ENCODE measurements at regions not wholly inside any gene's neighbourhood (a gene's known extent, or its start where the extent isn't known, plus 50 kb on each side); places are given as distances from the start of the nearest gene placed in this dataset.

GRCh38 chr17:55580596-55581133, 69.4 kb upstream of the SMIM36 start:
- DNase-seq, result no peak

- DNase-seq, result no peak
Observed at GRCh38 chr17:55577687-55578086, 66.4 kb upstream of the SMIM36 start.

- no peak for DNase-seq
Observed at GRCh38 chr17:55576996-55577586, 65.8 kb upstream of the SMIM36 start.

DNA sequence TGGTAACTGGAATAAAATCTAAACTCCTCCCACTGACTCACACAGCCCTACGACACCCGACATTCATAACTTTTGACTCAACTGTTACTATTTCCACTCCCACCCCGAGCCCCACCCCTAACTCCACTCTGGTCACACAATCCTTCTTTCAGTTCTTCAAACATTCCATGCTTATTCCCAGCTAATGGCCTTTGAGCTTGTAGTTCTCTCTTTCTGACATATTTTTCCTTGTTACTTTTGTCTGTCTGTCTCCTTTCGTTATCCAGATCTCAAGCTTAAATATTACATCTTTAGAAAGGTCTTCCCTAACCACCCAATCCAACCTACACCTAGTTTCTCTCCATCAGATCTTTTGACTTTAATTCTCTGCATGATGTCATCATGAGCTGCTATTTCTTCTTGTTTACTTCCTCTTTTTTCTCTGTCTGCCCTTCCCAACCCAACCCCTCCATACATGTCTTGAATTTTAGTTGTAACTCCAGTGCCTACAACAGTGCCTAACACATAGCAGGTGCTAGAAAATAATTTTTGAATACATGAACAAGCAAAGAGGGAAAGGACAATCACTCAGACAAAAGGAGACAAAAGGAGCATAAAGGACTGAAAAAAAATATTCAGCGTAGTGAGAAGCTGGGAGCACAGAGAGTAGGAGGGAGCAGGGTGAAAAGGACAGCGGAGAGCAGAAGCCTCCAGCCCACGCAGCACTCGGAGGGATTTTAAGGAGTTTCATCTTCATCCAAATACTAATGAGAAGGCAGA, 65.2 kb upstream of the SMIM36 start:
- peak; percentile 62 for DNase-seq

DNA sequence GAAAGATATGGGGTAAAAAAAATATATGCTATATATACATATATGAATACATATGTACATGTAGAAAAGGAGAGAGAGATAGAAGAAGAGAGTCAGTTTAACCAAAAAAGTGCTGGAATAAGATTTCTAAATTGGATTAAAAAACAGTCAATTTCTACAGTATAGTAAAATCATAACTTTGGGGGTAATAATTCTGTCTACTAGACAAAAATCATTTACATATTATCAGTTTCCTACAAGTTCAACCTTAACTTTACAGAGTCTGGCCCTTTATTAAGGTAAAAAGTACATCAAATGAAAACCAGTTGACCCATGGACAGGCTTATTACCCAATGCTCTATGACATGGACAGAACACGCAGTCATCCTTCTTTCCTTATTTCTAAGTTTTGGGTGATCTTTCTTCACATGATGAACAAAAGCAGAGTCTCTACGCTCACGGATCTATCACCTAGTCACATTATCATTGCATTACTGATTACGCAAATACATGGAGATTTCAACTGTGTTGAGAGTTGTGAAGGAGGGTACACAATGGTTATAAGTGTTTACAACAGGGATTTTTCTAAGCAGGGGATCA, 63.9 kb upstream of the SMIM36 start:
- no peak for DNase-seq

- DNase-seq, result no peak
Observed at GRCh38 chr17:55572599-55572998, 61.3 kb upstream of the SMIM36 start.

DNA sequence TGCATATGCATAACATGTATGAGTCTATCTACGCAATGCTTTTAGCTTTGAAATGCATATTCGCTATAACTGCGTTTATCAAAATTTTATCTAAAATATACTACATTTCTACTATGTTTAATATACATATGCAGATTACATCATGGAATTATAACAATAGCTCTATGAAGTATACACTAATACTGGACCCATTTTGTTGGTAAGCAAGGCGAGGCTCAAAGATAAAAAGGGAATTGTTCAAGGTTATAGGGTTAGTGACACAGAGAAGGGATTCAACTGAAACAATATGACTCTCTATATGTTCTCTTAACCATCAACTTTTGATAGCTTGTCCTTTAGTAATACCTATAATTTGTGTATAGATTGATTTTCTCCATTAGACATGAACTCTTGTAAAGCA, 60.9 kb upstream of the SMIM36 start:
- DNase-seq, result no peak

GRCh38 chr17:55571095-55571494, 59.8 kb upstream of the SMIM36 start:
- DNase-seq, result no peak

GRCh38 chr17:55570391-55570790, 59.1 kb upstream of the SMIM36 start:
- DNase-seq, result no peak

DNA sequence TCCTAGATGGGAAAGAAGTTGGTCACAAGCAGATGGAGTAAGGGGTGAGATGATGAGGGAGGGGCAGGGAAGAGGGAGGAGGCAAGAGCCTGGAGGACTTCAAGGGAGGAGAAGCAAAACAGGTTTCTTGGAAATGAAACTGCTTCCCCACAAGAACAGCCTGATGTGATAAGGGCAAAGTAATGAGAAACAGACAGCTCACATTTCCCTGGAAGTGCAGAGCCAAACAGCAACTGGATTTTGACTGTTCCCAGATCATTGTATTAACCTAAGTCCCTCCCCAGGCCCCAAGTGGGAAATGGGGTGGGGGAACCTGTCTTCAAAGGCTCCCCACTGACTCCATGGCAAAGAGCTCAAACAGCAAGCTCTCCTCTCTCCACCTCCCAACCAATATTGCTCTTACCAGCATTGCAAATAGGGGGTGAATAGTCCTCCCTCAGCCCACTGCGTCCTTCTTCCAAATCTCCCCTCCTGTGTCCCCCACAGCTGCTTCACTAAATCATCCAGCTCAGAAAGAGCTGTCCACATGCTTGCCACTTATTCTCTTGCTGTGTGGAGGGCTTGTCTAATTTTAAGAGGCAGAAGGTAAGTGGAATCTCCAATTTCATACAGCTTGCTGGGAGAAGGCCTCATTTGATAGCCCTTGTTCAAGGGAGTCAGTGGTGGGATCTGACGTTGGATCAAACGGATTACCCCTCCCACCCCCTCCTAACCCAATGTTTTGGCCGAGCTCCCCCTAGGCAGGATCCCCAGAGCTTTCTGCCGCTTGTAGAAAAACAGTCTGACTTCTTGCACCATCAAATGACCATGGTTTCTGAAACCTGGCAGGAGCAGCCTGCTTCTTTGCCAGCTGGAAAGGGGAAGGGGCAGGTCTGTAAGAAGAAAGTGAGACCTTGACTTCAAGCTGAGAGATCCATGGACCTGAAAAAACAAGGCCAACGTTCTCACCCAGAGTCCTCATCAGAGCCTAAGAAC, 56.3 kb upstream of the SMIM36 start:
- DNase-seq, result peak; percentile 55

DNA sequence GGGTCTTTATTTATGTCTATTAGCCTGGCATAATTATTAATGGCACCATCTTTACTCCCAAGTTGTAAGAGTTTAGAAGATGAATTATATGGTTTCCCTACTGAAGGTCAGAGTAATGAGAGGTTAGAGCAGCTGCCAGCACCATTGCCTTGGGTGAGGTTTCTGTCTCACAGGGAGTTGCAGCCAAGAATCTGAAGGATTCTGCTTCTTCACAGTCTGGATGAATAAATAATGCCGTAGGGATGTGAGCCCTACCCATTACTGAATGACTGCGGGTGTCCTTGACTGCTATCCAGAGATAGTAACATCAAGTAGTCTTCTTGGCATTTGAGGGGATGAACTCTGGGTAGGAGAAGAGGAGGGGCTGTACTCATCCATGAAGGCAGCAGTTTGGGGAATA, 52.8 kb upstream of the SMIM36 start:
- DNase-seq, result no peak

GRCh38 chr17:55563363-55563762, 52.1 kb upstream of the SMIM36 start:
- DNase-seq, result no peak

- no peak for DNase-seq
Observed at GRCh38 chr17:55561973-55562495, 50.8 kb upstream of the SMIM36 start.

DNA sequence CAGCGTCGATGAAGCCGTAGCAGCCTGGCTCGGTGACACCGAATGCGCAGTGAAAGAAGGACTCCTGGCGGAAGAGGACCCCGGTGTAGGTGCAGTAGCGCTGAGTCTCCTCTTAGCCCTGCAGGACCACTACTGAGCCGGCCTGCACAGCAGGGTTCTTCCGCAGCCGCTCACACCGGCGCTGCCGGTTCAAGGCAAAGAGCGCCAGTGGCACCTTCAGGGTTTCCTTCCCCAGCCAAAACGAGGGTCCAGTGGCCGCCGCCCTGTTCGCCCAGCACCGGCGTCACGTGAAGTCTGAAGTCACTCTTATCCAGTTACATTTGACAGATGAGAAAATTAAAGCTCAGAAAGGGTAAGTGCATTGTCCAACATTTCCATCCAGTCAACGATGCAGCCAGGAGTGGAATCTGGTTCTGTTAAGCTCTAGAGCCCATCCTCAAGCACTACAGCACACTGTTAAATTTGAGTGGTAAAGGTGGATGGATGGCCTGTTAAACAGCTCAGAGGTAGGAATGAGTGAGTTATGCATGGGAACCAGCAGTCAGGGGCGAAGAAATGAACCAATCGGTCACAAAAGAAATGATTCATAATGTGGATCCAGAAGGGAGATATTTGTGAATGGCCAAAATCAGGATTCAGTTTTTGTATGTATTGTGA, 50.2 kb upstream of the SMIM36 start:
- DNase-seq, result no peak

Data from islet precursor cell (in vitro differentiated cells).